OCI-LY7 (cell line): ENCODE measurements at regions not wholly inside any gene's neighbourhood (a gene's known extent, or its start where the extent isn't known, plus 50 kb on each side); places are given as distances from the start of the nearest gene placed in this dataset.
"Not testable (repeated sequence)": the region's sequence is repeated elsewhere in the genome, so short reads cannot be mapped to it uniquely, and the experiment has no call there.

Source experiments
- BruUV-seq: library from RNA; stranded (reverse); fragments of 400-500 nt; replicated peaks from 2 replicates; lab custom pipeline; 2021; lab: Mats Ljungman, UMichigan
- CTCF ChIA-PET: fragments of 300-600 bp; sonication (Branson Sonifier 250); formaldehyde crosslinking; loops from one replicate; lab custom pipeline; 2022; ENCODE audit warnings: antibody characterized with exemption; ENCODE audit not compliant: unreplicated experiment; lab: Charles Lee
- POLR2A ChIA-PET: fragments of 300-600 bp; sonication (Branson Sonifier 250); formaldehyde crosslinking; loops from one replicate; lab custom pipeline; 2022; ENCODE audit warnings: antibody characterized with exemption; lab: Charles Lee
- DNase-seq: peaks from one replicate; pipeline ENCODE4 v3.0.0-alpha.2; 2015; ENCODE audit warnings: low spot score
- H2AFZ ChIP-seq: fragments of 200-600 bp; sonication (generic), shearing (Covaris generic); 2 replicates; pipeline ENCODE4 v1.6.1; 2014; ENCODE audit warnings: mild to moderate bottlenecking, antibody characterized with exemption, low read length, moderate library complexity
- H3K27ac ChIP-seq: fragments of 200-600 bp; sonication (generic); 2 replicates; pipeline ENCODE4 v1.5.1; 2014; ENCODE audit warnings: mixed run types, low read depth, mild to moderate bottlenecking, moderate library complexity, low read length, inconsistent platforms; ENCODE audit not compliant: poor library complexity, severe bottlenecking
- H3K36me3 ChIP-seq: fragments of 200-600 bp; sonication (generic); 2 replicates; pipeline ENCODE4 v1.6.1; 2014; ENCODE audit warnings: mild to moderate bottlenecking, antibody characterized with exemption, low read length, moderate library complexity, mixed read lengths; ENCODE audit not compliant: insufficient read depth
- H3K4me1 ChIP-seq: fragments of 200-600 bp; sonication (generic); 2 replicates; pipeline ENCODE4 v1.5.1; 2014; ENCODE audit warnings: mild to moderate bottlenecking, low read length; ENCODE audit not compliant: insufficient read depth, poor library complexity, severe bottlenecking
- H3K4me2 ChIP-seq: fragments of 200-600 bp; sonication (generic); 2 replicates; pipeline ENCODE4 v1.6.1; 2014; ENCODE audit warnings: mild to moderate bottlenecking, low read length
- H3K4me3 ChIP-seq: fragments of 200-600 bp; sonication (generic); 2 replicates; pipeline ENCODE4 v1.5.1; 2014; ENCODE audit warnings: mild to moderate bottlenecking, low read depth, low read length; ENCODE audit not compliant: poor library complexity, severe bottlenecking
- H3K79me2 ChIP-seq: fragments of 200-600 bp; sonication (generic); 2 replicates; pipeline ENCODE4 v1.6.1; 2016; ENCODE audit warnings: low read depth, mild to moderate bottlenecking, low read length, moderate library complexity, mixed read lengths; ENCODE audit not compliant: insufficient read depth
- H3K9me2 ChIP-seq: fragments of 200-600 bp; sonication (generic); 2 replicates; pipeline ENCODE4 v1.6.1; 2016; ENCODE audit warnings: mild to moderate bottlenecking, low read length, mixed read lengths; ENCODE audit not compliant: insufficient read depth
- H3K9me3 ChIP-seq: fragments of 200-600 bp; sonication (generic); 2 replicates; pipeline ENCODE4 v1.6.1; 2014; ENCODE audit warnings: mild to moderate bottlenecking, mixed run types, low read length, mixed read lengths
- H4K20me1 ChIP-seq: fragments of 200-600 bp; sonication (generic); 2 replicates; pipeline ENCODE4 v1.6.1; 2014; ENCODE audit warnings: mild to moderate bottlenecking, antibody characterized with exemption, low read length, moderate library complexity, mixed read lengths; ENCODE audit not compliant: insufficient read depth
- CTCF ChIP-seq: fragments of 200-600 bp; sonication (generic); conservative IDR thresholded peaks from 2 replicates; pipeline ENCODE4 v1.5.1; 2014; ENCODE audit warnings: mild to moderate bottlenecking, antibody characterized with exemption, low read length, moderate library complexity, mixed read lengths
- EZH2phosphoT487 ChIP-seq: fragments of 200-600 bp; sonication (generic); IDR thresholded peaks from 2 replicates; pipeline ENCODE4 v1.6.1; 2018; ENCODE audit warnings: low read depth, borderline replicate concordance, mild to moderate bottlenecking, mixed run types, antibody characterized with exemption, low read length, moderate library complexity, mixed read lengths
- intact Hi-C: fragments of 100-400 bp; cut with micrococcal nuclease; formaldehyde crosslinking; loops from one replicate; pipeline ENCODE4 v1.10.0; 2022; ENCODE audit not compliant: unreplicated experiment

- Histone ChIP-seq H4K20me1 (no peaks in the 10 kb centered on the region), H2AFZ (no peak overlapping the region), H3K9me2 (no peaks in the 10 kb centered on the region), H3K79me2 (no peaks in the 10 kb centered on the region), H3K4me3 (no peak overlapping the region), H3K36me3 (no peaks in the 10 kb centered on the region), H3K4me2 (no peak overlapping the region), H3K27ac (no peak overlapping the region), H3K4me1 (no peaks in the 10 kb centered on the region), H3K9me3 (no peaks in the 10 kb centered on the region; the same call in 1 of the 2 replicates)
- intact Hi-C loops: no loop called here
- CTCF ChIA-PET: no interaction called here
- TF ChIP-seq CTCF: no peak
- no peak for TF ChIP-seq EZH2phosphoT487
- POLR2A ChIA-PET: no interaction called here
- no TSS peak for BruUV-seq
- DNase-seq: no peak
Measured at GRCh38 chr4:19025031-19025430, 1003.5 kb upstream of the LCORL start.

GRCh38 chr4:19024047-19024446, 1002.5 kb upstream of the LCORL start:
- BruUV-seq: no TSS peak
- no peak for DNase-seq
- Histone ChIP-seq H4K20me1 (no peaks in the 10 kb centered on the region), H3K4me2 (no peak overlapping the region), H3K4me1 (no peaks in the 10 kb centered on the region), H3K27ac (no peak overlapping the region), H3K9me3 (no peaks in the 10 kb centered on the region; the same call in 1 of the 2 replicates), H3K4me3 (no peak overlapping the region), H3K79me2 (no peaks in the 10 kb centered on the region), H3K36me3 (no peaks in the 10 kb centered on the region), H2AFZ (no peak overlapping the region), H3K9me2 (no peaks in the 10 kb centered on the region)
- intact Hi-C loops: no loop called here
- CTCF ChIA-PET: no interaction called here
- TF ChIP-seq EZH2phosphoT487 (no peak), CTCF (no peak)
- POLR2A ChIA-PET: interaction anchor here (0.7 kb wide), 1 partner anchor 51 kb away, joined by 9 read pairs; no protein-coding TSS in a partner anchor

GRCh38 chr4:19021617-19022016, 1000.1 kb upstream of the LCORL start:
- Histone ChIP-seq H3K9me3 (no peaks in the 10 kb centered on the region), H3K4me3 (no peak overlapping the region), H3K9me2 (no peaks in the 10 kb centered on the region), H3K27ac (no peak overlapping the region), H2AFZ (no peak overlapping the region), H3K79me2 (no peaks in the 10 kb centered on the region), H4K20me1 (no peaks in the 10 kb centered on the region), H3K4me2 (no peak overlapping the region), H3K36me3 (no peaks in the 10 kb centered on the region), H3K4me1 (no peaks in the 10 kb centered on the region)
- intact Hi-C loops: no loop called here
- BruUV-seq: no TSS peak
- DNase-seq: no peak
- ChIA-PET CTCF (no interaction called here), POLR2A (interaction anchor here (0.9 kb wide), 1 partner anchor 52 kb away, joined by 3 read pairs; no protein-coding TSS in a partner anchor)
- TF ChIP-seq CTCF (no peak), EZH2phosphoT487 (no peak)

DNA sequence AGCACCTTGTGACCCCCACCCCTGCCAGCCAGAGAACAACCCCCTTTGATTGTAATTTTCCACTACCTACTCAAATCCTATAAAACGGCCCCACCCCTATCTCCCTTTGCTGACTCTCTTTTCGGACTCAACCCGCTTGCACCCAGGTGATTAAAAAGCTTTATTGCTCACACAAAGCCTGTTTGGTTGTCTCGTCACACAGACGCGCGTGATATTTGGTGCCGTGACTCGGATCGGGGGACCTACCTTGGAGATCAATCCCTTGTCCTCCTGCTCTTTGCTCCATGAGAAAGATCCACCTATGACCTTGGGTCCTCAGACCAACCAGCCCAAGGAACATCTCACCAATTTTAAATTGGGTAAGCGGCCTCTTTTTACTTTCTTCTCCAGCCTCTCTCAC, 995.0 kb upstream of the LCORL start:
- H3K27ac ChIP-seq, H3K79me2 ChIP-seq, H3K4me2 ChIP-seq, CTCF ChIA-PET, H3K36me3 ChIP-seq, DNase-seq, intact Hi-C loops, H3K4me3 ChIP-seq, H3K9me2 ChIP-seq, H3K9me3 ChIP-seq, BruUV-seq, POLR2A ChIA-PET, H2AFZ ChIP-seq, H4K20me1 ChIP-seq: not testable (repeated sequence)
- peaks cover 11% of the 10 kb centered on the region for H3K4me1 ChIP-seq
